Gastrocnemius medialis (tissue), 4 donors: ENCODE measurements at regions not wholly inside any gene's neighbourhood (a gene's known extent, or its start where the extent isn't known, plus 50 kb on each side); places are given as distances from the start of the nearest gene placed in this dataset.

Experiments
- POLR2A ChIP-seq, 2 donors: fragments of 450-650 bp; IDR thresholded peaks; one replicate each; pipeline ENCODE4 v1.6.1; 2017; ENCODE audit warnings: antibody characterized with exemption in 2 of 2, mild to moderate bottlenecking in 2 of 2, moderate library complexity in 2 of 2
- TF ChIP-seq, protein P1 (sequence below), 5 experiments: fragments of 450-650 bp in 3 of 5; fragments of 200-600 bp in 2 of 5; sonication (generic) in 2 of 5; IDR thresholded peaks in 4 of 5; conservative IDR thresholded peaks in 1 of 5; 1 replicate in 4 of 5; 2 replicates in 1 of 5; pipeline ENCODE4 v1.5.1; 2016 to 2019; ENCODE audit warnings: antibody characterized with exemption in 5 of 5, mild to moderate bottlenecking in 3 of 5, moderate library complexity in 3 of 5

DNA sequence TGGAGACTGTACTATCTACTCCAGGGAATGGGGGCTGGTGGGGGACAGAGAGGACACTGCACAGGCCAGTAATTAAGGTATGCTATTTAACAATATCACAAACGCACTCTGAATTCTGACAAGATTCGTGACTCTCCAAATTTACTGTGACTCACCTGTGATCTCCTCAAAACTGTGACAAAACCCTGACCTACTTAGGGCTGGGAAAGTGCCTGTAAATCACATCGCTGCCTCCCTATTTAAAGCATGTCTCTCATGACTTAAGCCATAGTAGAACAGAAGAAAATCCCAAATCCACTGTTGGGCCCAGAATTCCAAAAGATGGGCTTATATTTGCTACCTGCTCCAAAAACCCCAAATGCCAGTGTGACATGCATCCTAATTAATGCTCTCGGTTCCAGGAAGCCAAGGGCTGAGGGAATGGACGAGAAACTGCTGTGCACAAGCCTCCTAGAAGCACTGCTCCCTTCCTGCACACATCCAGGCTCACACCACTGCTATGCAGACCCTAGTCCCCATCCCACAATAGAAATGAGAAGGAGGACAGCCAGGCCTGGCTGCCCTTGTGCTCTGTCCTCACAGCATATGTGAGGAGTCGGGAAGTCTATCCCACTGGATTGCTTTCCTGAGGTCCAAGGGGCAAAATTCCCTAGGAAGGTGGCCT lies 187.7 kb upstream of the CHRNA7 start:
- TF ChIP-seq, protein P1, sequence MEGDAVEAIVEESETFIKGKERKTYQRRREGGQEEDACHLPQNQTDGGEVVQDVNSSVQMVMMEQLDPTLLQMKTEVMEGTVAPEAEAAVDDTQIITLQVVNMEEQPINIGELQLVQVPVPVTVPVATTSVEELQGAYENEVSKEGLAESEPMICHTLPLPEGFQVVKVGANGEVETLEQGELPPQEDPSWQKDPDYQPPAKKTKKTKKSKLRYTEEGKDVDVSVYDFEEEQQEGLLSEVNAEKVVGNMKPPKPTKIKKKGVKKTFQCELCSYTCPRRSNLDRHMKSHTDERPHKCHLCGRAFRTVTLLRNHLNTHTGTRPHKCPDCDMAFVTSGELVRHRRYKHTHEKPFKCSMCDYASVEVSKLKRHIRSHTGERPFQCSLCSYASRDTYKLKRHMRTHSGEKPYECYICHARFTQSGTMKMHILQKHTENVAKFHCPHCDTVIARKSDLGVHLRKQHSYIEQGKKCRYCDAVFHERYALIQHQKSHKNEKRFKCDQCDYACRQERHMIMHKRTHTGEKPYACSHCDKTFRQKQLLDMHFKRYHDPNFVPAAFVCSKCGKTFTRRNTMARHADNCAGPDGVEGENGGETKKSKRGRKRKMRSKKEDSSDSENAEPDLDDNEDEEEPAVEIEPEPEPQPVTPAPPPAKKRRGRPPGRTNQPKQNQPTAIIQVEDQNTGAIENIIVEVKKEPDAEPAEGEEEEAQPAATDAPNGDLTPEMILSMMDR (IDR thresholded peaks at IDR 0.05 in 4 of 5, conservative IDR thresholded peaks at IDR 0.05 in 1 of 5) = no peak
- no peak for TF ChIP-seq POLR2A (IDR thresholded peaks at IDR 0.05)
